MM.1S (cell line): ENCODE measurements at regions not wholly inside any gene's neighbourhood (a gene's known extent, or its start where the extent isn't known, plus 50 kb on each side); places are given as distances from the start of the nearest gene placed in this dataset.

Experiments used
- DNase-seq: peaks from one replicate; pipeline ENCODE4 v3.0.0-alpha.2; 2015
- H2AFZ ChIP-seq: fragments of 300-600 bp; sonication (generic); 2 replicates; pipeline ENCODE4 v1.6.0; 2016; ENCODE audit warnings: antibody characterized with exemption, low read length
- H3F3A ChIP-seq: fragments of 300-600 bp; sonication (generic); 2 replicates; pipeline ENCODE4 v1.6.1; 2016; ENCODE audit warnings: mild to moderate bottlenecking, antibody characterized with exemption, low read length, moderate library complexity, mixed read lengths; ENCODE audit not compliant: insufficient read depth
- H3K27ac ChIP-seq: fragments of 300-600 bp; sonication (generic); 2 replicates; pipeline ENCODE4 v1.5.1; 2016; ENCODE audit warnings: mild to moderate bottlenecking, low read length
- H3K27me3 ChIP-seq: fragments of 300-600 bp; sonication (generic); replicated peaks from 2 replicates; pipeline ENCODE4 v1.6.0; 2016; ENCODE audit warnings: low read length; ENCODE audit not compliant: insufficient read depth
- H3K36me3 ChIP-seq: fragments of 300-600 bp; sonication (generic); replicated peaks from 2 replicates; pipeline ENCODE4 v1.6.1; 2016; ENCODE audit warnings: mild to moderate bottlenecking, low read length, mixed read lengths; ENCODE audit not compliant: insufficient read depth
- H3K4me1 ChIP-seq: fragments of 300-600 bp; sonication (generic); 2 replicates; pipeline ENCODE4 v1.6.1; 2016; ENCODE audit warnings: low read length, mixed read lengths
- H3K4me2 ChIP-seq: fragments of 300-600 bp; sonication (generic); 2 replicates; pipeline ENCODE4 v1.6.0; 2016; ENCODE audit warnings: low read depth, low read length
- H3K4me3 ChIP-seq: fragments of 300-600 bp; sonication (generic); 2 replicates; pipeline ENCODE4 v1.5.1; 2016; ENCODE audit warnings: low read length, mixed read lengths
- H3K79me2 ChIP-seq: fragments of 300-600 bp; sonication (generic); 2 replicates; pipeline ENCODE4 v1.6.1; 2016; ENCODE audit warnings: mixed run types, low read length, mixed read lengths
- H3K9ac ChIP-seq: fragments of 300-600 bp; sonication (generic); 2 replicates; pipeline ENCODE4 v1.6.1; 2016; ENCODE audit warnings: low read length, mixed read lengths
- H3K9me2 ChIP-seq: fragments of 300-600 bp; sonication (generic); replicated peaks from 2 replicates; pipeline ENCODE4 v1.6.1; 2016; ENCODE audit warnings: mild to moderate bottlenecking, low read length, mixed read lengths; ENCODE audit not compliant: insufficient read depth
- H3K9me3 ChIP-seq: fragments of 300-600 bp; sonication (generic); replicated peaks from 2 replicates; pipeline ENCODE4 v1.6.1; 2016; ENCODE audit warnings: mild to moderate bottlenecking, low read length, mixed read lengths; ENCODE audit not compliant: insufficient read depth
- H4K20me1 ChIP-seq: fragments of 300-600 bp; sonication (generic); 2 replicates; pipeline ENCODE4 v1.6.1; 2016; ENCODE audit warnings: mild to moderate bottlenecking, low read length, moderate library complexity, mixed read lengths; ENCODE audit not compliant: insufficient read depth
- CTCF ChIP-seq: fragments of 300-600 bp; sonication (generic); IDR thresholded peaks from 2 replicates; pipeline ENCODE4 v1.5.1; 2016; ENCODE audit warnings: antibody characterized with exemption, low read length, mixed read lengths
- EZH2 ChIP-seq: fragments of 300-600 bp; sonication (generic); optimal IDR thresholded peaks from 2 replicates; pipeline ENCODE3; 2017; ENCODE audit warnings: low read depth, mild to moderate bottlenecking, antibody characterized with exemption, low read length, mixed read lengths
- EZH2phosphoT487 ChIP-seq: fragments of 300-600 bp; sonication (generic); IDR thresholded peaks from 2 replicates; pipeline ENCODE4 v1.6.1; 2018; ENCODE audit warnings: antibody characterized with exemption, low read length

DNA sequence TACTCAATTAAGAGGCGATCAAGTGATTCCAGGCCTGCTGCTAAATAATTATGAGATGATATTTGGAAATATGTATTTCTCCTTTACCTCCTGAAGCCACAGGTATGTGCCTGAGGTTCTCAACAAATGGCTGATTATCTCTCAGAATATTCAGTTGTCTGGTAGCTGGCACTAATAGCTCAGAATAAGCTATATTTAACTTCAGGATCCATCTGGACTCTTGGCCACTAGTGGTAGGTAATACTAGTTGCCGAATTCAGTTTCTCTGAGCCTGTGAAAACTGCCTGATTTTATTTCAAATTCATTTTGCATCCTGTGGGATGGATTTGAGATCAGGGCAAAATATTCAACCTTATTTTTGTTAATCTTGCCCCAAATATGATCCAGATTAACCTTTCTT is 499.0 kb downstream of the DIPK2A start:
- no peak overlapping the region for H3K9ac ChIP-seq
- H4K20me1 ChIP-seq: no peaks in the 10 kb centered on the region
- H3F3A ChIP-seq: no peaks in the 10 kb centered on the region
- H3K4me3 ChIP-seq: no peak overlapping the region
- H3K27ac ChIP-seq: no peak overlapping the region
- no peak for DNase-seq
- no peaks in the 10 kb centered on the region for H3K9me3 ChIP-seq
- no peaks in the 10 kb centered on the region for H3K4me1 ChIP-seq
- H3K27me3 ChIP-seq: no peaks in the 10 kb centered on the region
- H2AFZ ChIP-seq: no peak overlapping the region
- TF ChIP-seq EZH2 (no peak), EZH2phosphoT487 (no peak), CTCF (no peak)
- H3K79me2 ChIP-seq: no peaks in the 10 kb centered on the region
- no peaks in the 10 kb centered on the region for H3K36me3 ChIP-seq
- H3K4me2 ChIP-seq: no peak overlapping the region
- no peaks in the 10 kb centered on the region for H3K9me2 ChIP-seq

DNA sequence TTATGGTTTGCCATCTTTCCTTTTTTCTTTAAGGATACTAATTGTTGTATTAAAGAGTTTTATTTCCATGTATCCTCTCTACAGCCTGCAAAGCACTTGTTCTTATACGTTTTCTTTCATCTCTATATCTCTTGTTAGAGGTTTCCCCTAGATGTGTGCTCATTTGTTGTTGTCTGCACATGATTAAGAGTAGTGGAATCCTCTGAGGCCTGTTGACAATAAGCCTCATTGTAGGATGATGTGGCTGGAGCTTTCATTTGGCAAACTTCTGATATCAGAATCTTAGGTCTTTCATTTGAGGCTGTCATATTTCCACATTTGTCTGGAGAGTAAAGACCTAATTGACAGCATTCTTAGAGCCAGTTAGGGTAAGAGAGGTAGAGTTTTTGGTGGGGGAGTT is 506.0 kb downstream of the DIPK2A start:
- Histone ChIP-seq H3F3A (no peaks in the 10 kb centered on the region), H3K79me2 (no peaks in the 10 kb centered on the region), H3K4me1 (no peaks in the 10 kb centered on the region), H3K9me3 (no peaks in the 10 kb centered on the region), H3K27me3 (no peaks in the 10 kb centered on the region), H4K20me1 (no peaks in the 10 kb centered on the region), H3K36me3 (no peaks in the 10 kb centered on the region), H3K9ac (no peak overlapping the region), H3K9me2 (no peaks in the 10 kb centered on the region), H3K27ac (no peak overlapping the region), H3K4me2 (no peak overlapping the region), H2AFZ (no peak overlapping the region), H3K4me3 (no peak overlapping the region)
- DNase-seq: no peak
- no peak for TF ChIP-seq EZH2

DNA sequence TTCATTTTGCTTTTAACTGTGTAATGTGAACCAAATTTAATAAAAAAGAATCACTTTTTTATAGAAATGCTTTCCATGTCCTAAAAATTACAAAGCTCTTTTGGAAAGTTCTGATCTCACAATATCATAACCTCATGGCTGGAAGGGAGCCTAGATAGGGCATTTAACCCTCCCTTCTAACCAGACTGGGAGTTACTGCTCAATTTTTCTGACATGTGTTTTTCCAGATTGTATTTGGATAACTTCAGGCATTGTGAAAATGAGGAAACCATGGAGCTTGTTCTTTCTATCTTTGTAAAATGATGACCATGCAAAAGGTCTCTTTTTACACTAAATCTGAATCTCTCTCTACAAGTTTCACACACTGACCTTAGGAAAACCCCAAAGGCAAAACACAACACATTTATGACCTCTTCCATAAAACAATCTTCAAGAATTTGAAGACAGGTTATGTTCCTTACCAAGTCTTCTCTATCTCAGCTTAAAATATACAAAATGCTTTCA is 508.8 kb downstream of the DIPK2A start:
- Histone ChIP-seq H2AFZ (no peak overlapping the region), H3K4me2 (no peak overlapping the region), H3K36me3 (no peaks in the 10 kb centered on the region), H3K4me3 (no peak overlapping the region), H3K4me1 (no peaks in the 10 kb centered on the region), H3K27me3 (no peaks in the 10 kb centered on the region), H3K9ac (no peak overlapping the region), H3K79me2 (no peaks in the 10 kb centered on the region), H3K27ac (no peak overlapping the region), H3K9me3 (no peaks in the 10 kb centered on the region), H3K9me2 (no peaks in the 10 kb centered on the region), H3F3A (no peaks in the 10 kb centered on the region), H4K20me1 (no peaks in the 10 kb centered on the region)
- DNase-seq: no peak
- no peak for TF ChIP-seq EZH2
- no peak for TF ChIP-seq EZH2phosphoT487
- TF ChIP-seq CTCF: no peak

DNA sequence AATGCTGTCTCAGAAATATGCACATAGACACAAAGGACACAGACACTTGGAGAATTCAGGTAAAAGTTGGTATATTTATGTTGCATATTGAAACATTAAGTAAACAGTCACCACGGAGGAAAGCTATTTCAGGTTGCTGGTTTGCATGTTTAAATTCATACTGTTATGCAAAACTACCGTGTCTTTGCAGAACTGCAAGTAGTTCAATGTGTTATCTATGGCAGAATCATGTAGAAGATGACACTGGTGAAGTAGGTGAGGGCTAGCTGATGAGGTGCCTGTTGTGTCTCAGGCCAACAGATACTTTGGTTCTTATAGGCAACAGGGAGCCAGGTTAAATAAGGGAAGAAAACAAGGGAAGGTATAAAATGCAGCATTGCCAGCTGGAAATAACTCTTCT is 511.3 kb downstream of the DIPK2A start:
- Histone ChIP-seq H3K79me2 (no peaks in the 10 kb centered on the region), H3K27me3 (no peaks in the 10 kb centered on the region), H3K9me2 (no peaks in the 10 kb centered on the region), H3K9ac (no peak overlapping the region), H3K4me1 (no peaks in the 10 kb centered on the region), H3K4me2 (no peak overlapping the region), H2AFZ (no peak overlapping the region), H3K36me3 (no peaks in the 10 kb centered on the region), H3K4me3 (no peak overlapping the region), H4K20me1 (no peaks in the 10 kb centered on the region), H3K9me3 (no peaks in the 10 kb centered on the region), H3F3A (no peaks in the 10 kb centered on the region), H3K27ac (no peak overlapping the region)
- TF ChIP-seq EZH2phosphoT487: no peak
- TF ChIP-seq EZH2: no peak
- no peak for TF ChIP-seq CTCF
- DNase-seq: no peak
